HG03521 (cell line): ENCODE measurements at regions not wholly inside any gene's neighbourhood (a gene's known extent, or its start where the extent isn't known, plus 50 kb on each side); places are given as distances from the start of the nearest gene placed in this dataset.

Source experiments
- ATAC-seq: cut with Tn5 transposase; IDR thresholded peaks from one replicate; pipeline ENCODE4 v1.9.1; 2021; ENCODE audit warnings: mild to moderate bottlenecking, moderate library complexity; ENCODE audit not compliant: unreplicated experiment

- ATAC-seq: no peak
Measured at GRCh38 chr12:124371970-124372555, 77.2 kb downstream of the RFLNA start.

DNA sequence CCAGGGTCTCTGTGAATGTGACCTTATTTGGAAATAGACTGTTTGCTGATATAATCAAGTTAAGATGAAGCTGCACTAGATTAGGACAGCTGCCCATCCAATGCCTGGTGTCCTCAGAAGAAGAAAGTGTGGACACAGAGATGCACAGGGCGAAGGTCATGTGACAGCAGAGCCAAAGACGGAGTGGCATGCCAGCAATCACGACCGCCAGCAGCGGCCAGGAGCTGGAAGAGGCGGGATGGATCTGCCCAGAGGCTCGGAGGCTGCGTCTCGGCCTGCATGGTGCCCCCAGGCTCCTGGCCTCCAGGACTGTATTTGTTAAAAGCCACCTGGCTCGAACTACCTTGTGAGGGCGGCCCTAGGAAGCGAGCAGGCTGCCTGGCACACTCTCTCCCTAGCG is 76.5 kb downstream of the RFLNA start:
- ATAC-seq: no peak

DNA sequence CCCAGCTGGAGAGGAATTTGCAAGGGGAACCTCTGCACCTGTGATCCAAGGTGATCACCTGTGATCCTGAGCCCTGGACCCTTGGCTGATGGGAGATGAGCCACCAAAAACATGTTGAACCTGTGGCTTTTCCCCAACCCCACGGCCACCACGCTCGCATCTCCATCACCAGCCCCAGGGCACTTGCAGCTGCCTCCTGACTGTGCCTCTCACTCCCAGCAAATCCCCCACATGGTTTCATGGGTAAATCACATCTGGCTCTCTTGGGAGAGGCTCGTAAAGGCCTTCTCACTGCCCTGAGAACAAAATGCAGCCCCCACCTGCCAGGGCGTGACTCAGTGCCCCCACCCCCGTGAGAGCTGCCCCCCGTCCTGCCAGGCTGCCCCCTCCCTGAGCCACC is 76.0 kb downstream of the RFLNA start:
- no peak for ATAC-seq

DNA sequence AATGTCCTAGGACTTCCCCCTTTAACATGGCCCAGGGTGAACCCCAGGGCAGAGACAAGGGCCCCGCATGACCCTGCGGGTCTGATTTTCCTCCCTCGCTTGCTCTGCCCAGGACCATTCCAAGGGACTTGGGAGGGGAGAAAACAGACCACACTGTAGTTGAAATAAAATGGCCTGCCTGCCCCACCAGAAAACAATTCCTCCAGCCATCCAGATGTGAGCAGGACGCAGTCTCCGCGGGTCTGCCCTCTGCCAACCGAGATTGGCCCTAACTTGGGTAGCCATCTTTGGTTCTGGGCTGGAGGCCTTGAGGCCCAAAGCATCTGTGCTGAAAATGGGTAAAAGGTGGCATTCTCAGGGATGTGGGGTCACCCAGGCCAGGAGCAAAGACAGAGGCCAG is 75.5 kb downstream of the RFLNA start:
- ATAC-seq: no peak

DNA sequence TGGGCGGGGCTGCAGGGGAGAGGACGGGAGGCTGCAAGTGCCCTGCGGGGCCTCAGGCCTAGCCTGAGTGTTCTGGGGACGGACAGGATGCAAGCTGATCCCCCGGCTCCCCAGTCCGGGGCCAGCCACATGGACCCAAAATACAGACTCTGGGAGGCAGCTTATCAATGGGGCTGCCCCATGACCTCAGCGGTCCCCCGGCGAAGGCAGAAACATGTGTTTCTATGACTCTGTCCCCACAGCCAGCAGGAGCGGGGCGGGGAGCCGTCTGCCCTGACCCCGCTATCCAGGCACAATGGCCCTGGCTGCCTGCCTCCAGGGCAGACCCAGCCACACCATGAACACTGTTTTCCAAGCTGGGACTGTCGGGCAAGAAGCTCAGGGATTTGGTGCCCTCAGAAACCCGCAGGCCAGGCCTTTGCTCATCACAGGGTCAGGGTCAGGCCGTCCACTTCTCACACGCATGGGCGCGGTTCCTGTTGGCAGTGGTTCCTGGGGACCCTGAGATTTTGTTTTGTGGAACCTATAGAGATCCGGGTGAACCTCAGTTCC is 75.0 kb downstream of the RFLNA start:
- no peak for ATAC-seq

DNA sequence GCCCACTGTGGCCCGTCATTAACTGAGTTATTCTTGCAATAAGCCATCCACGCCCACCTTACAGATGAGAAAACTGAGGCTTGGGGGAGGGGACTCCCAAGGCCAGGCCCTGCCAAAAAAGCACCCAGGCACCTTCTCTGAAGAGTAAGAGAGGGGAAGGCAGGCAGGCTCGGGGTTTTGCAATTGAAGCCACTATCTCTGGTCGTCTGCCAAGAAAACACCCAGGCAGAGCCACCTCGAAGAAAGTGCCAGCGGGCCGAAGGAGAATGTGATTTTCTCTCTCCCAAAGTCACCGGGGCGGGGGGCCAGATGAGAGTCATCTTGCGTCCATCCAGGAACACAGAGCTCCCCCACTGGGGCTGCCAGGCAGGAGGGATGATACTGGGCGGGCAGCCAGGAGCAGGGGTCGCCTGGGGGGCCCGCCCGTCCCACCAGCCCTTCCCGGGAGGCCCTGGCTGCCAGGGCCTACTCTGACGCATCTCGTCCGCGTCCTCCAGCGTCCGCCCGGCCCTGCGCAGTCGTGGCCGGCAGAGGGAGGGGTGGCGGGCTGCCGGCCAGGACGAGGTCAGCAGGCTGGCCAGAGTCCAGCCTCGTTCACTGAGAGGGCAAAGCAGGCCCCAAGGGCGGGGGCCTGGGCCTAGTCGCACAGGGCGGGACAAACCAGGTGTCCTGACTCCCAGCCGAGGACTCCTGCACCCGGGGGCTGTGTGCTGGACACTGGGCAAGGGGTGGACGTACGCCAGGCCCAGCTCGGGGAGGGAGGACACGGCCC is 74.3 kb downstream of the RFLNA start:
- ATAC-seq: no peak

DNA sequence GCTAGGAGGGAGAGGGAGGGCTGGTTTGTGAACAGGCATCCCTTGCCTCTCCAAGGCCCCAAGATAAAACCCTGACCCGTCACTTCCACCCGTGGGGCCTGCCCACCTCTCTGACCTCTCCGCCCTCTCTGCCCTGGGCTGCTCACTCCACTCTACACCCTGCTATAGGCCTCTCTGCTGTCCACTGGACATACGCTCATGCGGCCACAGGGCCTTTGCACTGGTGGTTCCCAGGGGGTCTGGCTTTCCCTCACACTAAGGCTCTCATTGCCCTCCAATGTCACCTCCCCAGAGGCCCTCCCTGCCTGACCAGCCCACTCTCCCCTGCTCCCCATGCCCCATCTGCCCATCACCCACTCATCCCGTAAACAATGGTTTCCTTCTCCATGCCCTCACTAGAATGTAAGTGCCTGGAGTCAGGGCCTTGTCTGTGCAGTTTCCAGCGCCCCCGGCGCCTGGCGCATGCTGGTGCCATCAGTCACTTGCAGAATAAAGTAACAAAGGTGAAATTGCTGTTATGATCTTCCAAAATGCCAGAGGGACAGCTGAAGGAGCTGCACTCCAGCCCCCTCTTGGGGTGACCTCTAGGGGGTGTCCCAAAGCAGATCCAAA is 73.6 kb downstream of the RFLNA start:
- ATAC-seq: no peak

DNA sequence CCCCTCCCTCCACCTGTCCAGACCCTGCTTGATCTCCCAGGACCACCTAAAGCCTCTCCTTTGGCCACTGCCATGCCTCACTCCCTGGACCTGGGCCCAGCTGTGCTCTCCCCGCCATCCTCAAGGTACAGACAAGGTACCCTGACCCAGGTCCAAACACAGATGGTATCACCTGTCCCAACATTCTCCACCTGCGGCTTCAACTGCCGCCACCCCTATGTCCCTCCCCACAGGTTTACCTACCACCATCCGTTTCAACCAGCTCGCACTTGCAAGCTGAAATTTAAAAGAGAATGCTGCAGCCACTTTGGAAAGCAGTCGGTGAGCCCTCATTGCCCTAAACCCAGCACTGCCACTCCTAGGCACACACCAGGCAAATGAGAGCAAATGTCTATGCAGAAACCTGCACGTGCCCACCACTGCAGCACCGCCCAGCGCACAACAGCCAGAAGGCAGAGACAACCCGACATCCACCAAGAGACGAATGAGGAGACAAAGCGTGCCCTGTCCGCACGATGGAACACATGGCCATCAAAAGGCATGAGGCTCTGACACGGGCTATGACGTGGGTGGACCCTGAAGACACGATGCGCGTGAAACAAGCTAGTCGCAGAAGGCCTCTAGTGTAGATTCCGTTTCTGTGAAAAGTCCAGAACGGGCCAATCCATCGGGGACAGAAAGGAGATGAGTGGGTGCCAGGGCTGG is 71.0 kb downstream of the RFLNA start:
- ATAC-seq: no peak
